ENCODE measurements at regions not wholly inside any gene's neighbourhood (a gene's known extent, or its start where the extent isn't known, plus 50 kb on each side); places are given as distances from the start of the nearest gene placed in this dataset.

DNA sequence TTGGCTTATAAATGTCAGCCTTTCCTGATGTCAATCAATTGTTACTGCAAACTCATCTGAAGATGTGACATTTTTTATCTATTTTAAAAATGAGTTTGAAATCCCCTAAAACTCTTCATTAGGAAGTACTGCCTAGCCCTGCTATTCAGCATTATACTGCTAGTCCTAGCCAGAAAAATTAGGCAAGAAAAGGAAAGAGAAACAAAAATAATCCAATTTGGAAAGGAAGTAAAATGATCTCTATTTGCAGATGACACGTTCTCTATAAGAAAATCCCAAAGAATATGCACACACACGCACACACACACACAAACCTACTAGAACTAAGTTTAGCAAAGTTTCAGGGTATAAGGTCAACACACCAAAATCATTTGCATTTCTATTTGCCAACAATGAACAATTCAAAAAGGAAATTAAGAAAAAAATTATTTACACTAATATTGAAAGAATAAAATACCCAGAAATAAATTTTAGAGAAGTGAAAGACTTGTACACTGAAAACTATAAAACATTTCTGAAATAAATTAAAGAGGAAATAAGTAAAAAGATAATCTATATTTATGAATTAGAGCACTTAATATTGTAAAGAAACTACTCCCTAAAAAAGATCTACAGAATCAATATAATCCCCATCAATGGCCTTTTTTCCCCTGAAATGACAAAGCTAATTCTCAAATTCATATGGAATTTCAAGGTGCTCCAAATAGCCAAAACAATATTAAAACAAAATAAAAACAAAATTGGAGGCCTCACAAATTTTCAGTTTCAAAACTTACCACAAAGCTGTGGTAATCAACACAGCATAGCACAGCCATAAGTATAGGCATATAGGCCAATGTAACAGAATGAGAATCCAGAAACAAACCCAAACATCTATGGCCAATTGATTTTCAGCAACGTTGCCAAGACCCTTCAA lies 433.7 kb upstream of the TRIB2 start:
- TF ChIP-seq, protein P1, sequence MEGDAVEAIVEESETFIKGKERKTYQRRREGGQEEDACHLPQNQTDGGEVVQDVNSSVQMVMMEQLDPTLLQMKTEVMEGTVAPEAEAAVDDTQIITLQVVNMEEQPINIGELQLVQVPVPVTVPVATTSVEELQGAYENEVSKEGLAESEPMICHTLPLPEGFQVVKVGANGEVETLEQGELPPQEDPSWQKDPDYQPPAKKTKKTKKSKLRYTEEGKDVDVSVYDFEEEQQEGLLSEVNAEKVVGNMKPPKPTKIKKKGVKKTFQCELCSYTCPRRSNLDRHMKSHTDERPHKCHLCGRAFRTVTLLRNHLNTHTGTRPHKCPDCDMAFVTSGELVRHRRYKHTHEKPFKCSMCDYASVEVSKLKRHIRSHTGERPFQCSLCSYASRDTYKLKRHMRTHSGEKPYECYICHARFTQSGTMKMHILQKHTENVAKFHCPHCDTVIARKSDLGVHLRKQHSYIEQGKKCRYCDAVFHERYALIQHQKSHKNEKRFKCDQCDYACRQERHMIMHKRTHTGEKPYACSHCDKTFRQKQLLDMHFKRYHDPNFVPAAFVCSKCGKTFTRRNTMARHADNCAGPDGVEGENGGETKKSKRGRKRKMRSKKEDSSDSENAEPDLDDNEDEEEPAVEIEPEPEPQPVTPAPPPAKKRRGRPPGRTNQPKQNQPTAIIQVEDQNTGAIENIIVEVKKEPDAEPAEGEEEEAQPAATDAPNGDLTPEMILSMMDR (IDR thresholded peaks at IDR 0.05; ENCODE audit: insufficient read depth, low read depth, low read length, missing control alignments), result no peak
- H3K4me3 ChIP-seq (ENCODE audit: low read length), result no peak overlapping the region
- DNase-seq (ENCODE audit: low read depth), result no peak

DNA sequence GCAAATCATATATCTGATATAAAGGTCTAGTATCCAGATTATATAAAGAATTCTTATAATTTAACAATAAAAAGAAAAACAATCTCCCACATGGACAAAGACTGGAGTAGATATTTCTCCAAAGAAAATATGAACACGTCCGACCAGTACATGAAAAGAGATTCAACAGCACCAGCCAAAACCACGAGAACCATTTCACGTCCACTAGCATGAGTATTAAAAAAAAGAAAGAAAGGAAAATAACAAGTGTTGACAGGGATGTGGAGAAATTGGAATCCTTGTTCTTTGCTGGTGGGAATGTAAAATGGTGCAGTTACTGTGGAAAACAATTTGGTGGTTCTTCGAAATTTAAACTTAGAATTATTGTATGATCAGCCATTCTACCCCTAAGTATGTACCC lies 432.7 kb upstream of the TRIB2 start:
- DNase-seq (ENCODE audit: low read depth), result no peak
- no peak overlapping the region for H3K4me3 ChIP-seq (ENCODE audit: low read length)
- TF ChIP-seq, protein P1 (IDR thresholded peaks at IDR 0.05; ENCODE audit: insufficient read depth, low read depth, low read length, missing control alignments), result no peak

DNA sequence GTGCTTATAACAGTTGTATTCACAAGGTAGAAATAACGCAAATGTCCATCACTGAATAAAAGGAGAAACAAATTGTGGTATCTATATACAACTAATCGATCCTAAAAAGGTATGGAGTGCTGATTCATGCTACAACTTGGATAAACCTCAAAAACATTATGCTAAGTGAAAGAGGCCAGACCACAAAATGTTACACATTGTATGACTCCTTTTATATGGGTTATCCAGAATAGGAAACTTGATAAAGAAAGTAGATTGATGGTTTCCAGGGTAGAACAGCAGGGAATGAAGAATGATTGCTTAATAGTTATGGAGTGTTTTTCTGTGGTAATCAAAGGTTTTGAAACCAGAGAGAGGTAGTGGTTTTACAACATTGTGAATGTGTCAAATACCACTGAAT lies 432.2 kb upstream of the TRIB2 start:
- DNase-seq (ENCODE audit: low read depth), result peak; percentile 24
- H3K4me3 ChIP-seq (ENCODE audit: low read length), result no peak overlapping the region
- TF ChIP-seq, protein P1 (IDR thresholded peaks at IDR 0.05; ENCODE audit: insufficient read depth, low read depth, low read length, missing control alignments), result no peak

DNA sequence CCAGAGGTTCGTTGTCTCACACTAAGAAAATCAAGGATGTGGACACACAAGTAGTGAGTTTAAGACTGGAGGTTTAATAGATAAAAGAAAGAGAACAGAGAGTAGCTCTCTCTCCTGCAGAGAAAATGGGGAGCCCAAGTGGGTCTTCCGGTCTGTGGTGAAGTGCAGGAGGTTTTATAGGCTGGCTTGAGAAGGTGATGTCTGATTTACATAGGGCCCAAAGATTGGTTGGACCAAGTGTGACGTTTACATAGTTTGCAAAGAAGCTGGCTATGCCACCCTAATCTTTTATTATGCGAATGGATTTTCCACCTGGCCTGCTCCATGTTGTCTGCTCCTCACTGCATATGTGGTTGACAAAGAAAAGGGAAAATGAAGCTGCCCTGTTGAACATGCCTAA lies 430.4 kb upstream of the TRIB2 start:
- no peak overlapping the region for H3K4me3 ChIP-seq (ENCODE audit: low read length)
- TF ChIP-seq, protein P1 (IDR thresholded peaks at IDR 0.05; ENCODE audit: insufficient read depth, low read depth, low read length, missing control alignments), result no peak
- DNase-seq (ENCODE audit: low read depth), result no peak

DNA sequence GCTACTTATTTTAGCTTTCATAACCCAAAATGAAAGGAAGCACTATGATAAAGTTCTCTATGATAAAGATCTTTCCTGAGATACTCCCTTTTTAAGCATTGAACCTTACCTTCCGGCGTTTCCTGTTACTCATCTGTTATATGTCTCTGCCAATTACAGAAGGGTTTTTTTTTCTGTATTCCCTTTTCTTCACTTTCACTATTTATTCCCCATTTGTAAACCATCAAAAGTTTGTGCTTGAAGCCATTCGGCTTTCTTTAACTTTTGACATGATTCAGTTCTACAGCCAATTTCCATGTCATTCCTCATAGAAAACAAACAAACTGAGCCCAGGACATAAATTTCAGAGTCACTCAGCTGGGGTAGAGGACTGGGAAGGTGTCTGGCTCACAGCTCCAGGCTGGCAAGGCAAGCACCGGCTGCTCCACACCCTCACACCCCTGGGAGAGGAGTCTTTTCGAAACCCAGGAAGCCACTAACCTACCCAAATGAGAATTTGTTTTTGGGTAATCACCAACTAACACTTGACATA lies 429.4 kb upstream of the TRIB2 start:
- no peak overlapping the region for H3K4me3 ChIP-seq (ENCODE audit: low read length)
- TF ChIP-seq, protein P1 (IDR thresholded peaks at IDR 0.05; ENCODE audit: insufficient read depth, low read depth, low read length, missing control alignments), result no peak
- peak; percentile 52 for DNase-seq (ENCODE audit: low read depth)

DNA sequence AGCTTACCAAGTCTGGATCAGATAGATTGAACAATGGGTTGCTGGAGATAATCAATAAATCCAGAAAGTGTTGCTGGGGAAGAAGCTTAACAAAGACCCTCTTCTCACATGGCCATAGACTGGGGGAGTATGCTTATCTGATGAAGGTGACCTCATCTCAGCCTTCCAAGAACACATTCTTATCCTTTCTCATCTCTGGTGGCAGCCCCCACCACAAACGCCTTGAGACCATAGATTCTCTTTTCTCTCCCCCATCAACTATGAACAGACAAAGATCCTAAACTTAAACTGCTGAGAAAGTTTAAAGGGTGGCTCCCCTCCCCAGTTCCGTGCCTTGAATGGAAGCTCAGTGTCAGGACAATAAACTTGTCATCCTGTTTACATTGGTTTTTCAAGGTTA lies 428.7 kb upstream of the TRIB2 start:
- DNase-seq (ENCODE audit: low read depth), result no peak
- H3K4me3 ChIP-seq (ENCODE audit: low read length), result no peak overlapping the region
- TF ChIP-seq, protein P1 (IDR thresholded peaks at IDR 0.05; ENCODE audit: insufficient read depth, low read depth, low read length, missing control alignments), result no peak
